WTC11 (cell line): ENCODE measurements at regions not wholly inside any gene's neighbourhood (a gene's known extent, or its start where the extent isn't known, plus 50 kb on each side); places are given as distances from the start of the nearest gene placed in this dataset.

Source experiments
- ATAC-seq: fragments of 200-7000 bp; cut with Tn5 transposase; 2 replicates; pipeline ENCODE4 v1.10.0; 2021; ENCODE audit warnings: mild to moderate bottlenecking, moderate library complexity
- CTCF ChIA-PET: fragments of 300-600 bp; sonication (Branson Sonifier 250); formaldehyde crosslinking; loops from one replicate; lab custom pipeline; 2021; ENCODE audit warnings: antibody characterized with exemption; lab: Charles Lee
- POLR2A ChIA-PET: fragments of 350-600 bp; sonication (Branson Sonifier 250); formaldehyde crosslinking; loops from one replicate; lab custom pipeline; 2021; ENCODE audit warnings: antibody characterized with exemption; lab: Charles Lee
- DNase-seq: peaks from one replicate; pipeline ENCODE4 v3.0.0; 2021; ENCODE audit warnings: low spot score
- H3K27ac Mint-ChIP-seq: 2 replicates; pipeline ENCODE4 v1.8.0; 2021; ENCODE audit warnings: mixed read lengths
- H3K27me3 Mint-ChIP-seq: 2 replicates; pipeline ENCODE4 v1.8.0; 2021; ENCODE audit warnings: low read depth, mild to moderate bottlenecking, moderate library complexity, mixed read lengths
- H3K36me3 Mint-ChIP-seq: 2 replicates; pipeline ENCODE4 v1.8.0; 2021; ENCODE audit warnings: mixed read lengths
- H3K4me1 Mint-ChIP-seq: 2 replicates; pipeline ENCODE4 v1.8.0; 2022; ENCODE audit warnings: mixed read lengths
- H3K4me3 Mint-ChIP-seq: 2 replicates; pipeline ENCODE4 v1.8.0; 2021; ENCODE audit warnings: mild to moderate bottlenecking, moderate library complexity, mixed read lengths
- H3K9me3 Mint-ChIP-seq: 2 replicates; pipeline ENCODE4 v1.8.0; 2021; ENCODE audit warnings: mixed read lengths
- ATF2 ChIP-seq: sonication (generic); formaldehyde crosslinking; IDR thresholded peaks from 2 replicates; pipeline ENCODE4 v1.8.1; 2022; ENCODE audit warnings: low read depth, missing genetic modification reagents, borderline replicate concordance
- E2F1 ChIP-seq: sonication (generic); formaldehyde crosslinking; IDR thresholded peaks from 2 replicates; pipeline ENCODE4 v1.8.0; 2022; ENCODE audit warnings: mild to moderate bottlenecking, missing genetic modification reagents
- GTF2I ChIP-seq: fragments of 250-450 bp; sonication (Bioruptor Pico); conservative IDR thresholded peaks from 2 replicates; pipeline ENCODE4 v1.4.0; 2021; ENCODE audit warnings: mild to moderate bottlenecking
- HMGXB4 ChIP-seq: sonication (generic); formaldehyde crosslinking; IDR thresholded peaks from 2 replicates; pipeline ENCODE4 v1.8.1; 2023; ENCODE audit warnings: mild to moderate bottlenecking, moderate library complexity, missing genetic modification reagents
- IRF1 ChIP-seq: sonication (generic); formaldehyde crosslinking; IDR thresholded peaks from 2 replicates; pipeline ENCODE4 v1.8.0; 2023; ENCODE audit warnings: missing genetic modification reagents
- IRF2 ChIP-seq: sonication (generic); formaldehyde crosslinking; IDR thresholded peaks from 2 replicates; pipeline ENCODE4 v1.8.0; 2022; ENCODE audit warnings: low read depth, missing genetic modification reagents, borderline replicate concordance
- JUN ChIP-seq: sonication (generic); formaldehyde crosslinking; IDR thresholded peaks from 2 replicates; pipeline ENCODE4 v1.8.0; 2023; ENCODE audit warnings: mild to moderate bottlenecking, missing genetic modification reagents
- NFATC4 ChIP-seq: fragments of 250-450 bp; sonication (Bioruptor Pico); IDR thresholded peaks from 2 replicates; pipeline ENCODE4 v1.9.0; 2021; ENCODE audit warnings: mild to moderate bottlenecking
- PRDM15 ChIP-seq: sonication (generic); formaldehyde crosslinking; IDR thresholded peaks from 2 replicates; pipeline ENCODE4 v1.8.0; 2022; ENCODE audit warnings: missing genetic modification reagents
- SP1 ChIP-seq: sonication (generic); formaldehyde crosslinking; conservative IDR thresholded peaks from 2 replicates; pipeline ENCODE4 v1.8.1; 2022; ENCODE audit warnings: missing genetic modification reagents
- STAT6 ChIP-seq: sonication (generic); formaldehyde crosslinking; conservative IDR thresholded peaks from 2 replicates; pipeline ENCODE4 v1.8.1; 2023; ENCODE audit warnings: mild to moderate bottlenecking, low read depth, missing genetic modification reagents, moderate library complexity
- TCF7 ChIP-seq: sonication (generic); formaldehyde crosslinking; IDR thresholded peaks from 2 replicates; pipeline ENCODE4 v1.8.0; 2022; ENCODE audit warnings: mild to moderate bottlenecking, low read depth, missing genetic modification reagents, moderate library complexity
- ZNF281 ChIP-seq: sonication (generic); formaldehyde crosslinking; IDR thresholded peaks from 2 replicates; pipeline ENCODE4 v1.8.0; 2023; ENCODE audit warnings: mild to moderate bottlenecking, missing genetic modification reagents
- ZNF317 ChIP-seq: sonication (generic); formaldehyde crosslinking; IDR thresholded peaks from 2 replicates; pipeline ENCODE4 v1.8.1; 2023; ENCODE audit warnings: low read depth, mild to moderate bottlenecking, moderate library complexity, missing genetic modification reagents, borderline replicate concordance
- ZNF512 ChIP-seq: sonication (generic); formaldehyde crosslinking; IDR thresholded peaks from 2 replicates; pipeline ENCODE4 v1.8.1; 2022; ENCODE audit warnings: missing genetic modification reagents, borderline replicate concordance

- ChIA-PET CTCF (no interaction called here), POLR2A (no interaction called here)
- TF ChIP-seq IRF1 (CRISPR knock-in tag) (no peak), ZNF317 (CRISPR knock-in tag) (no peak), TCF7 (CRISPR knock-in tag) (no peak), GTF2I (no peak), HMGXB4 (no peak), NFATC4 (no peak), SP1 (CRISPR knock-in tag) (no peak), JUN (CRISPR knock-in tag) (no peak), STAT6 (no peak), ATF2 (CRISPR knock-in tag) (no peak)
- Mint-ChIP-seq H3K36me3 (peaks cover 13% of the 10 kb centered on the region), H3K27me3 (no peaks in the 10 kb centered on the region), H3K27ac (no peak overlapping the region), H3K9me3 (peaks cover 16% of the 10 kb centered on the region), H3K4me3 (no peak overlapping the region), H3K4me1 (peaks cover 21% of the 10 kb centered on the region)
- DNase-seq (no peak), ATAC-seq (no peak)
Measured at GRCh38 chr20:10129749-10130148, 88.9 kb upstream of the SNAP25 start.

GRCh38 chr20:10131732-10132345, 86.8 kb upstream of the SNAP25 start:
- DNase-seq (peak; percentile 24), ATAC-seq (peak; percentile 96)
- no peak overlapping the region for H3K4me3 Mint-ChIP-seq
- H3K9me3 Mint-ChIP-seq, result 0 out of 2 replicates have a peak, but pooled peaks cover 3% of the 10 kb centered on the region
- no peak overlapping the region for H3K27ac Mint-ChIP-seq
- POLR2A ChIA-PET, result no interaction called here
- H3K4me1 Mint-ChIP-seq, result peaks cover 31% of the 10 kb centered on the region
- CTCF ChIA-PET, result interaction anchor here (0.9 to 1.1 kb wide), 4 partner anchors 39 to 84 kb away, joined by 3 to 4 read pairs (median 4); no protein-coding TSS in a partner anchor
- H3K27me3 Mint-ChIP-seq, result no peaks in the 10 kb centered on the region
- H3K36me3 Mint-ChIP-seq, result no peaks in the 10 kb centered on the region
- TF ChIP-seq SP1 (CRISPR knock-in tag), result no peak
- no peak for TF ChIP-seq ZNF317 (CRISPR knock-in tag)
- no peak for TF ChIP-seq ZNF281 (CRISPR knock-in tag)
- TF ChIP-seq GTF2I, result no peak
- TF ChIP-seq E2F1, result no peak
- TF ChIP-seq ZNF512, result no peak
- no peak for TF ChIP-seq PRDM15 (CRISPR knock-in tag)
- TF ChIP-seq IRF2 (CRISPR knock-in tag), result no peak
